ENCODE measurements at regions not wholly inside any gene's neighbourhood (a gene's known extent, or its start where the extent isn't known, plus 50 kb on each side); places are given as distances from the start of the nearest gene placed in this dataset.

DNA sequence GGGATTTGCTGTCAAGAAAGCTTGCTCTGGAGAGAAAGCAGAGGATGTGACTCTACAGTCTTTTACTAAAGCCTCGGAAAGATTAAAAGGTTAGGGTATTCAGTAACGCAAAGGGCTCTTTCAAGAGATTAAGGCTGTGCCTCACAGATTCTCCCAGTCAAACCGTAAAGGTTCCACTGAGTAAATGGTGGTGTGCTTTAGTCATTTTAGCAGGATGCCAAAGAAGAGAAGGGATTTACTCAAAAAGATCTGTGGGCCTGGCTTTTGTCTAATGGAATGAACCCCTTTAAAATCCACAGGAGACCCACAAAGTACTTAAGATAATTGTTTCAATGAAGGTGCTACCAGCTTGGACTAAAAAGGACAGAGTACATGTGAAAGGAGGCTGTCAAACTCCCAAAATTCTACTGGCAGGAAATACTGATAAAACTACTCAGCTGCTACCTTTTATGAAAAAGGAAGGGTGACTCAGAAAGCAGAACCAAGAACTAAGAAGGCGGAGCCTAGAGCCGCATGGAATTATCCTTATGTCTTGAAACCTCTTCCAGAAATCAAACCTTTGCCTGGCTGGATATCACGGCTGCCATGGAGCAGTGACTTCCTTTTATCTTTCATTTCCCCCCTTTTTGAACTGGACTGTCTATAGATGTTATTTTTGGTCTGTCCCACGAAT, 670.2 kb upstream of the ZEB2 start:
- H3K9me3 Mint-ChIP-seq (ENCODE audit: low read depth) = peaks cover 8% of the 10 kb centered on the region
- TF ChIP-seq, protein P1, sequence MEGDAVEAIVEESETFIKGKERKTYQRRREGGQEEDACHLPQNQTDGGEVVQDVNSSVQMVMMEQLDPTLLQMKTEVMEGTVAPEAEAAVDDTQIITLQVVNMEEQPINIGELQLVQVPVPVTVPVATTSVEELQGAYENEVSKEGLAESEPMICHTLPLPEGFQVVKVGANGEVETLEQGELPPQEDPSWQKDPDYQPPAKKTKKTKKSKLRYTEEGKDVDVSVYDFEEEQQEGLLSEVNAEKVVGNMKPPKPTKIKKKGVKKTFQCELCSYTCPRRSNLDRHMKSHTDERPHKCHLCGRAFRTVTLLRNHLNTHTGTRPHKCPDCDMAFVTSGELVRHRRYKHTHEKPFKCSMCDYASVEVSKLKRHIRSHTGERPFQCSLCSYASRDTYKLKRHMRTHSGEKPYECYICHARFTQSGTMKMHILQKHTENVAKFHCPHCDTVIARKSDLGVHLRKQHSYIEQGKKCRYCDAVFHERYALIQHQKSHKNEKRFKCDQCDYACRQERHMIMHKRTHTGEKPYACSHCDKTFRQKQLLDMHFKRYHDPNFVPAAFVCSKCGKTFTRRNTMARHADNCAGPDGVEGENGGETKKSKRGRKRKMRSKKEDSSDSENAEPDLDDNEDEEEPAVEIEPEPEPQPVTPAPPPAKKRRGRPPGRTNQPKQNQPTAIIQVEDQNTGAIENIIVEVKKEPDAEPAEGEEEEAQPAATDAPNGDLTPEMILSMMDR (IDR thresholded peaks at IDR 0.05) = no peak
- no peaks in the 10 kb centered on the region for H3K27me3 Mint-ChIP-seq (ENCODE audit: low read depth)
- DNase-seq (ENCODE audit: low spot score) = no peak
- H3K36me3 Mint-ChIP-seq (ENCODE audit: low read depth) = peaks cover 2% of the 10 kb centered on the region
- H3K4me3 Mint-ChIP-seq (ENCODE audit: unreplicated experiment) = no peak overlapping the region
- no peak overlapping the region for H3K27ac Mint-ChIP-seq (ENCODE audit: unreplicated experiment)
- no peaks in the 10 kb centered on the region for H3K4me1 Mint-ChIP-seq (ENCODE audit: low read depth)

DNA sequence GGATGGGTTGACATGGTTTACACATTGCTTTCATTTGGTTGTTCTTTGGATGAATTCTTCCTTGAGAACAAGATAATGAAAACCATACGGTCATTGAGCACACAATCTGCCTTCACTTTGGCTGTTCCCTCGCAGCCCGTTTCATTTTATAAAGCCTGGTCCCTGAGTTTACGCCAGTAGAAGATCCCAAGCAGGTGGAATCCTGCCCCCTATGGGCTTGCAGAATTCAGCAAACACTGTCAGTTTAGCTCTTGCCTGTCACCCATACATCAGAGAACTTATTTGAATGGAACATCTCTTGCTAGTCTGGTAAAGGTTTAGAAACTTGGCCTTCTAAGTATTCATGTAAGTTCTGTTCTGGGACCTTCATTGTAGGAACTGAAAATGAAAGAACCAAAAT, 666.4 kb upstream of the ZEB2 start:
- no peaks in the 10 kb centered on the region for H3K27me3 Mint-ChIP-seq (ENCODE audit: low read depth)
- H3K9me3 Mint-ChIP-seq (ENCODE audit: low read depth) = peaks cover 8% of the 10 kb centered on the region
- no peaks in the 10 kb centered on the region for H3K4me1 Mint-ChIP-seq (ENCODE audit: low read depth)
- DNase-seq (ENCODE audit: low spot score) = no peak
- TF ChIP-seq, protein P1 (IDR thresholded peaks at IDR 0.05) = no peak
- no peak overlapping the region for H3K27ac Mint-ChIP-seq (ENCODE audit: unreplicated experiment)
- H3K4me3 Mint-ChIP-seq (ENCODE audit: unreplicated experiment) = no peak overlapping the region
- H3K36me3 Mint-ChIP-seq (ENCODE audit: low read depth) = peaks cover 2% of the 10 kb centered on the region

DNA sequence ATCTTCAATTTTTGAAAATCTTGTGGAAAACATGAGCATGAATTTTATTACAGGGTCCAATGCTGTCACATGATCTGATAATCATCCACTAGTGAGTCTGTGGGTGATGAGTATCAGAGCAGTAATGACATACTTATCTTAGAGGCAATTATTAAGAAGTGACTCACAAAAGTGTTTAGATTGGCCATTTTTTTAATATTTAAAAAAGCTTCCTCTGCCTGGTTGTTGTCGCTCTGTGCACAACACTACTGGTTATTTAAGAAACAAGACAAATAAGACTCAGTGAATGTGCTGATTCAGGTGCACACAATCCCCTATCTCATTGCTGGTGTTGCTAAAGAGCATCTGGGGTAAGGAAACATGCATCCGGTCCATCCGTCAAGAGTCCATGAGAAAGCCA, 665.8 kb upstream of the ZEB2 start:
- no peaks in the 10 kb centered on the region for H3K4me1 Mint-ChIP-seq (ENCODE audit: low read depth)
- TF ChIP-seq, protein P1 (IDR thresholded peaks at IDR 0.05) = no peak
- no peak overlapping the region for H3K4me3 Mint-ChIP-seq (ENCODE audit: unreplicated experiment)
- H3K27me3 Mint-ChIP-seq (ENCODE audit: low read depth) = no peaks in the 10 kb centered on the region
- peaks cover 8% of the 10 kb centered on the region for H3K9me3 Mint-ChIP-seq (ENCODE audit: low read depth)
- no peak overlapping the region for H3K27ac Mint-ChIP-seq (ENCODE audit: unreplicated experiment)
- peaks cover 2% of the 10 kb centered on the region for H3K36me3 Mint-ChIP-seq (ENCODE audit: low read depth)
- no peak for DNase-seq (ENCODE audit: low spot score)

DNA sequence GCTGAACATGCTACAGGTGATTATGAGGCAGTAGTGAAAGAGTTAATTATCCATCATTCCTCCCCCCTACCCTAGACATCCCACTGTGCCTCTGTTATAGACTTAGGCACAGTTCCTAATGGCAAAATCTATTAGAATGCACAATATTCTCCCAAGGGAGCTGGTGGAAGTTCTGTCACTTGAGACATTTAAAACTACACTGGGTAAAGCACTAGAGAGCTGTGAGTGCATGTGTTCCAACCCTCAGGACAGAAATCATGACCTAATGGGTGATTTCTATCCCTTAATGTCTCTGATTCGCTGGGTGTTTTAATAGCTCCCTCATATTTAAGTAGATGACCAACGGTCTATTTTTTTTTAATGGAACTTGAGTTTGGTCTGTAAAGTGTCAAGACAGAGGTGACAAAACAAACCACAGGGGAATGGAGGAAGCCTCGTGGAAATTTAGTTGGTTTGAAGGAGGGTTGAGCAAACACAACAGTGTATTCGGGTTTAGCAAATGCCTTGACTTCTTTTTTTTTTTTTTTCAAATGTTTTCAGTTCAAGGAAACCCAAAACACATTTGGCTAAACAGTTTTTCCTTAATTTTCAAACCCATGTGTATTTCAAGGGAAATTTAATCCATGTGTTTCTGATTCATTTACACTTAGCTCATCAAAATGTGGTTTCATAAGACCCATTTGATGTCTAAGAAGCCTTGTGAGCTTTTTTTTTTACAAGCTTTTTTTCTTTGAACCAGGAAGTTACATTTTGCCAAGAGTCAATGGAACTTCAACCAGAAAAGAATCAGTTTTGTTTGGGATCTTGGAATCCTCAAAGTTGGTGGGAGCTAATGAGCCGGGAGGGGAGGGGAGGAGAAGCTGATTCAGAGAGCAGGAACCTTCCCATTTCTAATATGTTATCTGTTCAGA, 665.1 kb upstream of the ZEB2 start:
- no peak for DNase-seq (ENCODE audit: low spot score)
- H3K27me3 Mint-ChIP-seq (ENCODE audit: low read depth) = no peaks in the 10 kb centered on the region
- no peak overlapping the region for H3K27ac Mint-ChIP-seq (ENCODE audit: unreplicated experiment)
- TF ChIP-seq, protein P1 (IDR thresholded peaks at IDR 0.05) = no peak
- H3K4me3 Mint-ChIP-seq (ENCODE audit: unreplicated experiment) = no peak overlapping the region
- H3K36me3 Mint-ChIP-seq (ENCODE audit: low read depth) = peaks cover 2% of the 10 kb centered on the region
- H3K9me3 Mint-ChIP-seq (ENCODE audit: low read depth) = peaks cover 6% of the 10 kb centered on the region
- no peaks in the 10 kb centered on the region for H3K4me1 Mint-ChIP-seq (ENCODE audit: low read depth)

DNA sequence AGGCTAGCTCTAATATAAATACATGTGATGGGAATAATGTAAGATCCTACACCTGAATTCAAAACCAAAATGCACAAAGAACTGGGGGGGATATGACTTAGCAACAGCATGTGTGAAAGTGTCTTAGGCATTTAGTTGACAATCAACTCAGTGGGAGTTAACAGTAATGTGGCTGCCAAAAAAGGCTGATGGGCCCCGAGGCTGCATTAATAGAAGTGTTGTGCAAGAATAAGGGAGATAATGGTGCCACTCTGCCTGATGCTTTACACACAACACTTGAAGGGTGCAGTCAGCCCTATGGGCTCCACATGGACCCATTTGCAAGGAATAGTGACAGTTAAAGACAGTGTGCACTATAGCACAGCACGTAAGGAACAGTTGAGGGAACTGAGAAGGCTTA, 649.4 kb upstream of the ZEB2 start:
- H3K27me3 Mint-ChIP-seq (ENCODE audit: low read depth) = no peaks in the 10 kb centered on the region

More for the DNA sequence above, 649.4 kb upstream of the ZEB2 start:
- Mint-ChIP-seq H3K27ac (ENCODE audit: unreplicated experiment) (no peak overlapping the region), H3K4me1 (ENCODE audit: low read depth) (peaks cover 17% of the 10 kb centered on the region), H3K4me3 (ENCODE audit: unreplicated experiment) (no peak overlapping the region), H3K36me3 (ENCODE audit: low read depth) (no peaks in the 10 kb centered on the region), H3K9me3 (ENCODE audit: low read depth) (no peaks in the 10 kb centered on the region)
- TF ChIP-seq, protein P1 (IDR thresholded peaks at IDR 0.05) = no peak
- DNase-seq (ENCODE audit: low spot score) = no peak
